Activated T-cell treated with anti-CD3 and anti-CD28 coated beads, Interleukin-2, amount 50 U/mL, for 24 hours (primary cell): ENCODE measurements at regions not wholly inside any gene's neighbourhood (a gene's known extent, or its start where the extent isn't known, plus 50 kb on each side); places are given as distances from the start of the nearest gene placed in this dataset.

Source experiments
- DNase-seq: peaks from one replicate; pipeline ENCODE4 v3.0.0-alpha.2; 2020
- H3K27ac Mint-ChIP-seq: 2 replicates; pipeline ENCODE4 v1.8.0; 2020; ENCODE audit warnings: mild to moderate bottlenecking, mixed read lengths
- H3K27me3 Mint-ChIP-seq: 2 replicates; pipeline ENCODE4 v1.8.0; 2020; ENCODE audit warnings: mixed read lengths
- H3K36me3 Mint-ChIP-seq: 2 replicates; pipeline ENCODE4 v1.8.0; 2020; ENCODE audit warnings: low read depth, mixed read lengths
- H3K4me1 Mint-ChIP-seq: 2 replicates; pipeline ENCODE4 v1.8.0; 2020; ENCODE audit warnings: low read depth, mixed read lengths
- H3K4me3 Mint-ChIP-seq: 2 replicates; pipeline ENCODE4 v1.8.0; 2020; ENCODE audit warnings: mild to moderate bottlenecking, moderate library complexity, mixed read lengths
- H3K9me3 Mint-ChIP-seq: 2 replicates; pipeline ENCODE4 v1.8.0; 2020; ENCODE audit warnings: mixed read lengths

- DNase-seq, result no peak
- Mint-ChIP-seq H3K9me3 (peaks cover 44% of the 10 kb centered on the region), H3K4me3 (no peak overlapping the region), H3K4me1 (no peaks in the 10 kb centered on the region), H3K27ac (no peak overlapping the region), H3K27me3 (no peaks in the 10 kb centered on the region), H3K36me3 (no peaks in the 10 kb centered on the region)
Observed at GRCh38 chr15:24617646-24618045, 57.9 kb upstream of the NPAP1 start.

- no peak overlapping the region for H3K27ac Mint-ChIP-seq
- no peaks in the 10 kb centered on the region for H3K36me3 Mint-ChIP-seq
- peaks cover 28% of the 10 kb centered on the region for H3K9me3 Mint-ChIP-seq
- DNase-seq, result no peak
- no peak overlapping the region for H3K4me3 Mint-ChIP-seq
- H3K27me3 Mint-ChIP-seq, result no peaks in the 10 kb centered on the region
- H3K4me1 Mint-ChIP-seq, result no peaks in the 10 kb centered on the region
Observed at GRCh38 chr15:24621630-24622215, 53.9 kb upstream of the NPAP1 start.
